AG10803 (cell line): ENCODE measurements at regions not wholly inside any gene's neighbourhood (a gene's known extent, or its start where the extent isn't known, plus 50 kb on each side); places are given as distances from the start of the nearest gene placed in this dataset.

Experiments
- DNase-seq: peaks from one replicate; pipeline ENCODE4 v3.0.0; 2010; ENCODE audit warnings: low read depth
- H3K4me3 ChIP-seq: 2 replicates; pipeline ENCODE4 v1.5.1; 2011; ENCODE audit warnings: mild to moderate bottlenecking, low read length, control low read depth
- TF ChIP-seq, protein P1 (sequence below): conservative IDR thresholded peaks from 2 replicates; pipeline ENCODE4 v1.5.1; 2011; ENCODE audit warnings: mild to moderate bottlenecking, low read length, control low read depth, inconsistent platforms

DNA sequence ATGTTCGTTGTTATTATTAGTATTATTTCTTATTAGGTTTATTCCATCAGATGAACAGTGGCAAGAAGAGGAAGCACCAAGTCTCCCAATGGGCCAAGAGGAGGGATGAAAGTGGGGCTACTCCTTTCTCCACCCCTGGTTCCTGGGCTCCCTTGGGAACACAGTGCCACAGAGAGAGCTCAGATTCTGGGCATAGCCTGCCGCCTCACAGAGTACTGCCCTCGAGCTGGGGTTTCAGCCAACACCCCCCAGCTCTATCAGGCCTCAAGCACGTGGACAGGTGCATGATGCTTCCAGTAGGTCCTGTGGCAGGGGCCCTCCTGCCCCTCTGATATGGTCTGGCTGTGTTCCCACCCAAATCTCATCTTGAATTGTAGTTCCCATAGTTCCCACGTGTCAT lies 103.6 kb upstream of the RNF32 start:
- H3K4me3 ChIP-seq: no peak overlapping the region
- TF ChIP-seq, protein P1, sequence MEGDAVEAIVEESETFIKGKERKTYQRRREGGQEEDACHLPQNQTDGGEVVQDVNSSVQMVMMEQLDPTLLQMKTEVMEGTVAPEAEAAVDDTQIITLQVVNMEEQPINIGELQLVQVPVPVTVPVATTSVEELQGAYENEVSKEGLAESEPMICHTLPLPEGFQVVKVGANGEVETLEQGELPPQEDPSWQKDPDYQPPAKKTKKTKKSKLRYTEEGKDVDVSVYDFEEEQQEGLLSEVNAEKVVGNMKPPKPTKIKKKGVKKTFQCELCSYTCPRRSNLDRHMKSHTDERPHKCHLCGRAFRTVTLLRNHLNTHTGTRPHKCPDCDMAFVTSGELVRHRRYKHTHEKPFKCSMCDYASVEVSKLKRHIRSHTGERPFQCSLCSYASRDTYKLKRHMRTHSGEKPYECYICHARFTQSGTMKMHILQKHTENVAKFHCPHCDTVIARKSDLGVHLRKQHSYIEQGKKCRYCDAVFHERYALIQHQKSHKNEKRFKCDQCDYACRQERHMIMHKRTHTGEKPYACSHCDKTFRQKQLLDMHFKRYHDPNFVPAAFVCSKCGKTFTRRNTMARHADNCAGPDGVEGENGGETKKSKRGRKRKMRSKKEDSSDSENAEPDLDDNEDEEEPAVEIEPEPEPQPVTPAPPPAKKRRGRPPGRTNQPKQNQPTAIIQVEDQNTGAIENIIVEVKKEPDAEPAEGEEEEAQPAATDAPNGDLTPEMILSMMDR: no peak
- no peak for DNase-seq

DNA sequence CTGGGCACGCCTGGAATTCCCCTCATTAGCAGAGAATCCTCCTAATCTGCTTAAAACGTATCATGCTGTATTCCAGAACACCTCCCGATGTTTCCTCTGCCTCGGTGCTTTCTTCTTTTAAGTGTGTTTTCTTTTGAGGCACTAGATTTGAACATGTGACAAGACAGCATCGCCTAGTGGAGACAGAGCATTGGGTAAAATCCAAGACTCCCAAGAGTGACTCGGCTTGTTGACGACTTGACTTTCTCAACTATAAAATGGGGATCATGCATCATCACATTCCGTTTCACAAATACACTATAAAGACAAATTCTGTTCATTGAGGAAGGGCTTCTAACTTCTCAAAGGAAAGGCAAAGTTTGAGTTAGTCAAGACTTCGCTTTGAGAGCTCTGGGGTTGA lies 105.6 kb upstream of the RNF32 start:
- DNase-seq: no peak
- H3K4me3 ChIP-seq: no peak overlapping the region
- TF ChIP-seq, protein P1: no peak

DNA sequence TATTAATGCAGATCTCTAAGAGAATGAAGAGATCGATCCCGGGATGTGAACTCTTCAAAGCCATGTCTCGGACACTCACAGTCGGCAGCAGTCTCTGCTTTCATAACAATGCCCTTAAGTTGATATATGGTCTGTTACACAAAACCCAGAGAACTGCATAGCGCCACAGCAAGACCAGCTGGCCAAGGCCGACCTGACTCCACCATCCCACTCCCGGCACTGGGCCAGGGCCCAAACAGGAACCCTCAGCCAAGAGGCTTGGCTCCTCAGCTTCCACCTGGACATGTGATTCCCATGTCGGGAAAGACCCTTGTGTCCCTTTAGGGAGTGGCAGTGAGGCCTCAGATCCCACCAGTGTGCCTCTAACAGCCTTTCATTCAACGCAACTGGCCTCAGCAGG lies 106.6 kb upstream of the RNF32 start:
- no peak overlapping the region for H3K4me3 ChIP-seq
- no peak for DNase-seq
- TF ChIP-seq, protein P1: no peak

DNA sequence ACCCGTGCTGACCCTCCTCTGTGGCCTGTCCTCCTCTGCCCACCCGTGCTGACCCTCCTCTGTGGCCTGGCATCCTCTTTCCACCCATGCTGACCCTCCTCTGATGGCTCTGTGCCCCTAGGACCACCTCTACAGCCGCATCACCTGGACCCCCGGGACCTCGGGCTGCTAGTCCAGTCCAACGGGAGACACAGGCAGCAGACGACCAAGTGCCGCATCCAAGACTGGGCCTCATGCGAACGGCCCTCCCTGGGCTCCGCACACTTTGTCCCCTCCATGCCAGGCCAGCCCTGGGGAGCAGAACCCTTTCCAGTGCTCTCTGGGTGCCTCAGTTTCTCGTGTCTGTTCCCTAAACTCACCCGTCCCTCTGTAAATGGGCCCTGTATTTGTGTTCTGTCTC lies 107.2 kb upstream of the RNF32 start:
- H3K4me3 ChIP-seq: no peak overlapping the region
- no peak for DNase-seq
- TF ChIP-seq, protein P1: no peak

DNA sequence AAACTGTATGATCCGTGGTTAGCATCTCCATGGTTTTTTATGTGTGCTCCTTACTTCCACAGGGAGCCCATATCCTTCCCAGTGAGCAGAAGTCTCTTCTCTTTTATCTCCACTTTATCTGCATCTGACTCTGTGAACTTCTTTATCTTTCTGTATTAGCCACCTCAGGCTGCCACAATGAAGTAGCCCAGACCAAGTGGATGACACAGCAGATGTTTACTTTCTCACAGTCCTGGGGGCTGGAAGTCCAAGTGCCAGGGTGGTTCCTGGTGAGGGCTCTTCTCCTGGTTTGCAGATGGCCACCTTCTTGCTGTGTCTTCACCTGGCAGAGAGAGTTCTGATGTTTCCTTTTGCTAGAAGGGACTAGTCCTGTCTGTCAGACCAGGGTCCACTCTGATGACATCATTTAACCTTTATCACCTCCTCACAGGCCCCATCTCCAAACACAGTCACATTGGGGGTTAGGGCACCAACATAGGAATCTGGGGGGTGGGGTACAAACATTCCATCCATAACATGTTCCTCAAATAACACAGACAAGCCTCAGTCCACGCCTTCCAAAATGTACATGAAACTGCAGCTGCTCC lies 108.5 kb upstream of the RNF32 start:
- TF ChIP-seq, protein P1: no peak
- no peak for DNase-seq
- H3K4me3 ChIP-seq: no peak overlapping the region

DNA sequence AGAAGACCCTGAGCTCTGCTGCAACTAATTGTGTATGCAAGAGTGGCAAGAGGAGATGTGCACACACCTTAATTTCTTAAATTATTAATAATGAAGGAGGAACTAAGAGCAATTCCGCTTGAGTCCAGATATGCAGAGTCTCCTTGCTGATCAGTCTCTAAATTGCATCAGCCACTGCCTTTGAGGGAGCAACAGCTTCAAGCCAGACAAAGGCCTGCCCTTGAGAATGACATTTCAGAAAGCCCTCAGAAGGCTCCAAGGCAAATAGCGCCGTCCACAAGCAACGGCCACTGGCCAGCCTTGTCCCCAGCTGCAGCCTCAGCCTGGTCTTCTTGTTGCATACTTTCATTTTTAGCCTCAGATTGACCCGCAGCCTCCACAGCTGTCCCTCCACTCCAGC lies 110.6 kb upstream of the RNF32 start:
- DNase-seq: no peak
- TF ChIP-seq, protein P1: no peak
- no peak overlapping the region for H3K4me3 ChIP-seq

DNA sequence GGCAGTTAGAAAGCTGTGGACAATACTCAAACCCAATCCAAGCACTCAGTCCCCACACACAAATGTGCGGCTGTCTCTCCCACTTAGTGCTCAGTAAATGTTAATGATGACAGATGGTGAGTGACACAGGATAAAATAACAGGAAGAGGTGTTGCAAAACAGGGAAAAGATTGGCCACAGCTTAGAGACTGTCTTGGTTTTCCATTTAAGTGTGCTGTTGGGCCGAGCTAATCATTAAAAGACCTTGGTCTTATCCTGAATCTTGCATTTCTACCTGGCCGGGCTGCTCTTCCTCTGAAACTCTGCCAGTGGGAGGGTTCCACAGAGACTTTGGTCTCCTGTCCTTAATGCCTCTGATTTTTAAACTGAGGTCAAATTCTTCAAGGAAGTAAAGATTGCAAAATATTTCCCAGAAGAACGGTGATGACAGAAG lies 113.1 kb upstream of the RNF32 start:
- TF ChIP-seq, protein P1: no peak
- no peak overlapping the region for H3K4me3 ChIP-seq
- DNase-seq: no peak
